Thyroid gland (tissue), 4 donors: ENCODE measurements at regions not wholly inside any gene's neighbourhood (a gene's known extent, or its start where the extent isn't known, plus 50 kb on each side); places are given as distances from the start of the nearest gene placed in this dataset.

Source experiments
- DNase-seq, 2 donors: peaks; one replicate each; pipeline ENCODE4 v3.0.0-alpha.2; 2019
- H3K27ac ChIP-seq, 3 donors: fragments of 200-600 bp; sonication (generic); 1 replicate in 2 of 3; 2 replicates in 1 of 3; pipeline ENCODE4 v1.5.1; 2016 to 2019; ENCODE audit warnings: mild to moderate bottlenecking in 1 of 3, moderate library complexity in 1 of 3
- H3K27me3 ChIP-seq: fragments of 200-600 bp; sonication (generic); one replicate; pipeline ENCODE4 v1.5.1; 2019
- H3K36me3 ChIP-seq, 2 donors: fragments of 200-600 bp; sonication (generic); one replicate each; pipeline ENCODE4 v1.5.1; 2016 to 2019
- H3K4me1 ChIP-seq, 2 donors: fragments of 200-600 bp; sonication (generic); one replicate each; pipeline ENCODE4 v1.5.1; 2017 to 2019
- H3K4me3 ChIP-seq, 3 donors: fragments of 200-600 bp; sonication (generic); replicated peaks in 1 of 3; 1 replicate in 2 of 3; 2 replicates in 1 of 3; pipeline ENCODE4 v1.5.1; 2016; ENCODE audit warnings: mild to moderate bottlenecking in 1 of 3
- H3K9me3 ChIP-seq: fragments of 200-600 bp; sonication (generic); one replicate; pipeline ENCODE4 v1.5.1; 2017
- POLR2A ChIP-seq, 2 donors: fragments of 450-650 bp; IDR thresholded peaks; one replicate each; pipeline ENCODE4 v1.6.1; 2017; ENCODE audit warnings: antibody characterized with exemption in 2 of 2, mild to moderate bottlenecking in 2 of 2, moderate library complexity in 1 of 2
- WGBS, 2 donors: methylation state at CpG; one replicate each; pipeline ENCODE4 v1.1.5; 2017; 5-methylcytosine and 5-hydroxymethylcytosine counted together
- intact Hi-C: fragments of 100-400 bp; cut with DNase I; formaldehyde crosslinking; loops from one replicate; pipeline ENCODE4 v1.15.1; 2023
- TF ChIP-seq, protein P1 (sequence below), 6 experiments: fragments of 200-600 bp in 3 of 6; fragments of 450-650 bp in 3 of 6; sonication (generic) in 3 of 6; IDR thresholded peaks; one replicate each; pipeline ENCODE4 v1.5.1; 2016 to 2019; ENCODE audit warnings: antibody characterized with exemption in 6 of 6, mild to moderate bottlenecking in 2 of 6, inconsistent platforms in 1 of 6, moderate library complexity in 1 of 6

DNA sequence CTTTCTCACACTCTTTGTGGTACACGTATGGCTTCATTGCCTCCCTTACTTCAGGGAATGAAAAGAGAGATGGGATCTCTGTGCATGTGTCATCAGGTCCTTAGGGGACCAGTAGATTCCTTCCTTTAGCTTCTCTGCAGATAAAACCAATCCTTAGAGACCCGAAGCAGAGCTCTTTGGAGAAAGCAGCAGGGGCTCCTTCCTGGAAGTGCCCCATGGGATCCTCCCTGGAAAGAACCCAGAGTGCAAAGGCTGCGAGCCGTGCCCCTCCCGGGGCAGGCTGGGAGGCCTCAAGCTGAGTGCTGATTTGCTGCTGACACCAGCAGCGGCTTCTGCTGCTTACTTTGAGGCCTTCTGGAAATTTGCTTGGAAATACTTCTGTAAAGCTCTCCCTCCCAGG is 328.6 kb upstream of the RGMA start:
- DNase-seq = no peak
- Histone ChIP-seq H3K9me3 (no peaks in the 10 kb centered on the region), H3K36me3 (no peaks in the 10 kb centered on the region), H3K27me3 (no peaks in the 10 kb centered on the region), H3K4me3 (no peak overlapping the region), H3K27ac (no peak overlapping the region), H3K4me1 (no peaks in the 10 kb centered on the region)
- TF ChIP-seq POLR2A (IDR thresholded peaks at IDR 0.05) = no peak
- TF ChIP-seq, protein P1, sequence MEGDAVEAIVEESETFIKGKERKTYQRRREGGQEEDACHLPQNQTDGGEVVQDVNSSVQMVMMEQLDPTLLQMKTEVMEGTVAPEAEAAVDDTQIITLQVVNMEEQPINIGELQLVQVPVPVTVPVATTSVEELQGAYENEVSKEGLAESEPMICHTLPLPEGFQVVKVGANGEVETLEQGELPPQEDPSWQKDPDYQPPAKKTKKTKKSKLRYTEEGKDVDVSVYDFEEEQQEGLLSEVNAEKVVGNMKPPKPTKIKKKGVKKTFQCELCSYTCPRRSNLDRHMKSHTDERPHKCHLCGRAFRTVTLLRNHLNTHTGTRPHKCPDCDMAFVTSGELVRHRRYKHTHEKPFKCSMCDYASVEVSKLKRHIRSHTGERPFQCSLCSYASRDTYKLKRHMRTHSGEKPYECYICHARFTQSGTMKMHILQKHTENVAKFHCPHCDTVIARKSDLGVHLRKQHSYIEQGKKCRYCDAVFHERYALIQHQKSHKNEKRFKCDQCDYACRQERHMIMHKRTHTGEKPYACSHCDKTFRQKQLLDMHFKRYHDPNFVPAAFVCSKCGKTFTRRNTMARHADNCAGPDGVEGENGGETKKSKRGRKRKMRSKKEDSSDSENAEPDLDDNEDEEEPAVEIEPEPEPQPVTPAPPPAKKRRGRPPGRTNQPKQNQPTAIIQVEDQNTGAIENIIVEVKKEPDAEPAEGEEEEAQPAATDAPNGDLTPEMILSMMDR (IDR thresholded peaks at IDR 0.05) = no peak
- intact Hi-C loops = no loop called here
- 12 to 44% methylated on average over 5 to 6 of the region's 6 CpGs for WGBS, 2 donors

DNA sequence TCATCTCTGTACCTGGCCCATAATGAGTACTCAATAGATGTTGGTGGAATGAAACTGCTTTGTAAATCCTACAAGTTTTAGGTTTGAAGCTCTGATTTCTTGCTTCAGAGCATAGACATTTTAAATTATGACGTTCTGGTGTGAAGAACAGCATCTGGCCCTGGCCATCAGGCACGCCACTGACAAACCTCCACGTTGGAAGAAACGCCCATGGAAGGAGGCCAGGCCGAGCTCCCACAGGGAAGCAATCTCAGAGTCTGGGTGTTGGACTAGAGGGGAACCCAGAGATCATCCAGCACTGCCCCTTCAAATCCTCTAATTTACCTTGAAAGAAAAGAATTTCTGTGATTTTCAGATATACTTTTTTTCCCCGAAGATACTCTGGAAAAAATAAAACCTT is 328.1 kb upstream of the RGMA start:
- intact Hi-C loops = no loop called here
- no peak for TF ChIP-seq POLR2A (IDR thresholded peaks at IDR 0.05)
- TF ChIP-seq, protein P1 (IDR thresholded peaks at IDR 0.05) = no peak
- no peak overlapping the region for H3K4me3 ChIP-seq
- no peaks in the 10 kb centered on the region for H3K9me3 ChIP-seq
- no peaks in the 10 kb centered on the region for H3K36me3 ChIP-seq
- no peak overlapping the region for H3K27ac ChIP-seq
- DNase-seq = no peak
- no peaks in the 10 kb centered on the region for H3K27me3 ChIP-seq
- 81 to 82% methylated on average over 6 of the region's 6 CpGs for WGBS, 2 donors
- H3K4me1 ChIP-seq = no peaks in the 10 kb centered on the region

DNA sequence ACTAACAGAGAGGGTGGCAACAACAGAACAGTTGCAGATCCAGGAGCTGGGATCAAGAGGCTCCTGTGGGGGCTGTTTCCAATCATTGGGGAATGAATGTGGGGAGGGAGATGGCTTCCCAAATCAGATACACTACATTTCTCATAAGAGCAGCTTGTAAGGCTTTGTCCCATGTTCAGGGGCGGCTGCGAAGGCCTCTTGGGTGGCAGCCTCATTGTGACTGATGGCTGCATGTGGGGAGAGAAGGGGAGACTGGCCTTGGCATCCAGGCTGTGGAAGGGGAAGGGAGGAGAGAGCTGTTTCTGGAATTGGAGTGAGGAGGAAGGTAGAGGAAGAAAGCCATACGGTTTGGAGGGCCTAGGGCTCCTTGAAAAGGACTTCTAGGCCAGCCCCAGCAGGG is 326.6 kb upstream of the RGMA start:
- TF ChIP-seq, protein P1 (IDR thresholded peaks at IDR 0.05) = no peak
- TF ChIP-seq POLR2A (IDR thresholded peaks at IDR 0.05) = no peak
- 81 to 86% methylated on average over 3 of the region's 3 CpGs for WGBS, 2 donors
- H3K4me1 ChIP-seq = no peaks in the 10 kb centered on the region
- no peak overlapping the region for H3K4me3 ChIP-seq
- H3K9me3 ChIP-seq = no peaks in the 10 kb centered on the region
- no peaks in the 10 kb centered on the region for H3K36me3 ChIP-seq
- no peaks in the 10 kb centered on the region for H3K27me3 ChIP-seq
- no peak overlapping the region for H3K27ac ChIP-seq
- intact Hi-C loops = no loop called here
- no peak for DNase-seq

DNA sequence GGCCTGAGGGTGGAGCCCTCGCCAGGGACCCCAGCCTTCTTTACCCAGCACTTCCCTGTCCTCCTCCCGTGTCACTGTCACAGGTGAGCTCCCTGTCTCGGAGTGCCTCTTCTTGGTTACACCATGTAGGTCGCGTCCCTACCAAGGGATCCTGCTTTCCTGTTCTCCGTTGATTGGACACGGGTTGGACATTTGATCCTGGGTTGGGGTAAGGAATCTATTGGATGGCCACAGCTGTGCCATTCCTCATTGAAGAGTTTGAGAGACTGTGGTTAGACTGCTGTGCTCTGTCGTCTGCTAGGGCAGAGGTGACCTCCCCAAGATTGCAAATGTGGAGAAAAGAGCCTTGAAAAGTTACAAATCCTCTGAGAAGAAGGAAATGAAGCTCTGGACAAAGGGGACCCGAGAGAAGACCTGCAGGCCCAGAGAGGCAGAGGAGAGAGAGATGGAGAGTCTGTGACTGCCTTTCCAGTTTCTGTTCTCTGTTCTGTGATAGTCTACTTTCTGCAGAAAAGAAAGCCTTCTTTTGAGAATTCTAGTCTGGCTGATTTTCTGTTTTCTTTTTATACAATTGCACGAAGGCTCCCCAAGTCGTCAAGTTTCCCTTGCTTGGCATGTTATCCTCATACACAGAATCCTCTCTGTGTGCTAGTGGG is 325.7 kb upstream of the RGMA start:
- TF ChIP-seq, protein P1 (IDR thresholded peaks at IDR 0.05) = no peak
- no peak for TF ChIP-seq POLR2A (IDR thresholded peaks at IDR 0.05)
- intact Hi-C loops = no loop called here

DNA sequence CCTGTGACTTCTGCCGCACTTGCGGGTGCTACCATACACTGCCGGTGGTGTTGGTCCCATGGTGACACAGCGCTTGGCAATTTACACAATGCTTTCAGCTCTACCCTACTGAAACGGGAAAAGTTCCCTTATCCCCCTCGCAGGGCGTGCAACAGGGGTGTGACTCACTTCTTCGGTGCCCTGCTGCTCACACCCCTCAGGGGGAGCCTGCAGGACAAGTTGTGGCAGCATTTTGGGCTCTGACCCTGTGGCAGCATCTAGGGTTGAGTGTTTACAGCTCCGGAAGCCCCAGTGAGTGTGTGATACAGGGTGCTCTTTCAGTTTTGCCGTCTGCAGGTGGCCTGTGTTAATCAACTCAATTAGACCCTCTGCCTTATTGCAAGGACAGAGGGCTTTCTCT is 324.7 kb upstream of the RGMA start:
- Histone ChIP-seq H3K36me3 (no peaks in the 10 kb centered on the region), H3K27me3 (no peaks in the 10 kb centered on the region), H3K9me3 (no peaks in the 10 kb centered on the region), H3K27ac (no peak overlapping the region), H3K4me3 (no peak overlapping the region), H3K4me1 (no peaks in the 10 kb centered on the region)
- DNase-seq = no peak
- WGBS, 2 donors = 83 to 88% methylated on average over 10 of the region's 10 CpGs
- TF ChIP-seq POLR2A (IDR thresholded peaks at IDR 0.05) = no peak
- TF ChIP-seq, protein P1 (IDR thresholded peaks at IDR 0.05) = no peak
- intact Hi-C loops = no loop called here

More for the DNA sequence above, 325.7 kb upstream of the RGMA start:
- Histone ChIP-seq H3K36me3 (no peaks in the 10 kb centered on the region), H3K27me3 (no peaks in the 10 kb centered on the region), H3K4me3 (no peak overlapping the region), H3K4me1 (no peaks in the 10 kb centered on the region), H3K27ac (no peak overlapping the region), H3K9me3 (no peaks in the 10 kb centered on the region)
- WGBS, 2 donors = 87 to 89% methylated on average over 11 of the region's 11 CpGs
- no peak for DNase-seq
